ENCODE measurements at regions not wholly inside any gene's neighbourhood (a gene's known extent, or its start where the extent isn't known, plus 50 kb on each side); places are given as distances from the start of the nearest gene placed in this dataset.
"Not testable (repeated sequence)": the region's sequence is repeated elsewhere in the genome, so short reads cannot be mapped to it uniquely, and the experiment has no call there.

GRCh38 chr10:6833458-6834011 is 253.5 kb upstream of the PRKCQ start:
- Histone ChIP-seq H3K27me3 (no peaks in the 10 kb centered on the region), H3K9me3 (no peaks in the 10 kb centered on the region), H3K27ac (no peak overlapping the region), H3K4me3 (no peak overlapping the region), H3K4me1 (no peaks in the 10 kb centered on the region), H3K36me3 (no peaks in the 10 kb centered on the region)
- WGBS, 2 donors = 39 to 42% methylated on average over 2 of the region's 2 CpGs
- intact Hi-C loops (cut with DNase I) = no loop called here
- DNase-seq = no peak
- TF ChIP-seq POLR2A (IDR thresholded peaks at IDR 0.05) = no peak
- no peak for TF ChIP-seq CTCF (IDR thresholded peaks at IDR 0.05)

GRCh38 chr10:6830981-6831380 is 250.9 kb upstream of the PRKCQ start:
- H3K36me3 ChIP-seq; DNase-seq; intact Hi-C loops (cut with DNase I); H3K9me3 ChIP-seq; H3K27ac ChIP-seq; H3K4me1 ChIP-seq; H3K27me3 ChIP-seq; H3K4me3 ChIP-seq: not testable (repeated sequence)
- 30 to 47% methylated on average over 4 of the region's 4 CpGs for WGBS, 2 donors

- H3K27ac ChIP-seq; H3K27me3 ChIP-seq; H3K36me3 ChIP-seq; DNase-seq; H3K4me3 ChIP-seq; intact Hi-C loops (cut with DNase I); H3K4me1 ChIP-seq; H3K9me3 ChIP-seq: not testable (repeated sequence)
- WGBS, 2 donors = 71 to 80% methylated on average over 2 to 3 of the region's 5 CpGs
Measured at GRCh38 chr10:6824793-6825192, 244.7 kb upstream of the PRKCQ start.

GRCh38 chr10:6823770-6824169 is 243.7 kb upstream of the PRKCQ start:
- Histone ChIP-seq H3K9me3 (no peaks in the 10 kb centered on the region), H3K27ac (no peak overlapping the region), H3K36me3 (no peaks in the 10 kb centered on the region), H3K4me3 (no peak overlapping the region), H3K4me1 (no peaks in the 10 kb centered on the region), H3K27me3 (peaks cover 0 to 10% (median 0%) of the 10 kb centered on the region in 4 donors)
- no peak for TF ChIP-seq CTCF (IDR thresholded peaks at IDR 0.05)
- no peak for TF ChIP-seq POLR2A (IDR thresholded peaks at IDR 0.05)
- DNase-seq = no peak
- intact Hi-C loops (cut with DNase I) = no loop called here
- WGBS, 2 donors = 17 to 33% methylated on average over 1 of the region's 1 CpG

- H3K4me1 ChIP-seq = no peaks in the 10 kb centered on the region
- no peak for DNase-seq
- no peaks in the 10 kb centered on the region for H3K9me3 ChIP-seq
- no peak overlapping the region for H3K4me3 ChIP-seq
- intact Hi-C loops (cut with DNase I) = no loop called here
- H3K27ac ChIP-seq = no peak overlapping the region
- H3K27me3 ChIP-seq = peaks cover 0 to 15% (median 0%) of the 10 kb centered on the region in 4 donors
- WGBS, 2 donors = 65 to 67% methylated on average over 7 to 8 of the region's 10 CpGs
- TF ChIP-seq CTCF (IDR thresholded peaks at IDR 0.05) (no peak), POLR2A (IDR thresholded peaks at IDR 0.05) (no peak)
- no peaks in the 10 kb centered on the region for H3K36me3 ChIP-seq
Measured at GRCh38 chr10:6819301-6819700, 239.2 kb upstream of the PRKCQ start.

GRCh38 chr10:6817770-6818169 is 237.7 kb upstream of the PRKCQ start:
- TF ChIP-seq CTCF (IDR thresholded peaks at IDR 0.05) (no peak), POLR2A (IDR thresholded peaks at IDR 0.05) (no peak)
- intact Hi-C loops (cut with DNase I) = no loop called here
- no peak overlapping the region for H3K4me3 ChIP-seq
- peaks cover 0 to 15% (median 0%) of the 10 kb centered on the region in 4 donors for H3K27me3 ChIP-seq
- no peaks in the 10 kb centered on the region for H3K36me3 ChIP-seq
- H3K9me3 ChIP-seq = no peaks in the 10 kb centered on the region
- WGBS, 2 donors = 81 to 92% methylated on average over 4 of the region's 4 CpGs
- no peak overlapping the region for H3K27ac ChIP-seq
- H3K4me1 ChIP-seq = no peaks in the 10 kb centered on the region
- no peak for DNase-seq

Measured in esophagus squamous epithelium (tissue), 5 donors.